ENCODE measurements at regions not wholly inside any gene's neighbourhood (a gene's known extent, or its start where the extent isn't known, plus 50 kb on each side); places are given as distances from the start of the nearest gene placed in this dataset.

DNA sequence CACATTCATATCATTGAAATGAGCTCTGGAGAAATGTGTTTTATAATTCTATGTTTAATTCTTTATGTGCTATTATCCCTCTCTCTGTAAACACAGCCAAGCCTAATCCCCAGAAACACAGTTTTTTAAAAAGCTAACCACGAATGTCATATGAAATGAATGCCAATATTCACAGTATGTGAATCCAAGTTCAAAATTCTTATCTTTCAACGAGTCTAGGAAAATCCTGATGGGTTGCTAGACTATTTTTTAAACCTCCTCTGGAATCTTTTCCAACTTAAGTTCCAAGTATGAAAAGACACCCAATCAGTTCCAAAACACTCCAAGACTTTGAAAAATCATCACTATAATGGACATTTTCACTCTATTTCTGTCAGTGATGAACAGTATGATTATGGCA is 689.3 kb downstream of the HACE1 start:
- Mint-ChIP-seq H3K27me3 (no peaks in the 10 kb centered on the region), H3K4me3 (no peak overlapping the region), H3K27ac (no peak overlapping the region), H3K36me3 (ENCODE audit: low read depth) (no peaks in the 10 kb centered on the region), H3K9me3 (peaks cover 5% of the 10 kb centered on the region), H3K4me1 (no peaks in the 10 kb centered on the region)
- DNase-seq, result no peak
- intact Hi-C loops (cut with micrococcal nuclease), result no loop called here

- intact Hi-C loops (cut with micrococcal nuclease), result no loop called here
- Mint-ChIP-seq H3K4me3 (no peak overlapping the region), H3K27ac (no peak overlapping the region), H3K4me1 (no peaks in the 10 kb centered on the region), H3K36me3 (ENCODE audit: low read depth) (no peaks in the 10 kb centered on the region), H3K9me3 (peaks cover 5% of the 10 kb centered on the region), H3K27me3 (no peaks in the 10 kb centered on the region)
- no peak for DNase-seq
Observed at GRCh38 chr6:104166055-104166668, 693.6 kb downstream of the HACE1 start.

DNA sequence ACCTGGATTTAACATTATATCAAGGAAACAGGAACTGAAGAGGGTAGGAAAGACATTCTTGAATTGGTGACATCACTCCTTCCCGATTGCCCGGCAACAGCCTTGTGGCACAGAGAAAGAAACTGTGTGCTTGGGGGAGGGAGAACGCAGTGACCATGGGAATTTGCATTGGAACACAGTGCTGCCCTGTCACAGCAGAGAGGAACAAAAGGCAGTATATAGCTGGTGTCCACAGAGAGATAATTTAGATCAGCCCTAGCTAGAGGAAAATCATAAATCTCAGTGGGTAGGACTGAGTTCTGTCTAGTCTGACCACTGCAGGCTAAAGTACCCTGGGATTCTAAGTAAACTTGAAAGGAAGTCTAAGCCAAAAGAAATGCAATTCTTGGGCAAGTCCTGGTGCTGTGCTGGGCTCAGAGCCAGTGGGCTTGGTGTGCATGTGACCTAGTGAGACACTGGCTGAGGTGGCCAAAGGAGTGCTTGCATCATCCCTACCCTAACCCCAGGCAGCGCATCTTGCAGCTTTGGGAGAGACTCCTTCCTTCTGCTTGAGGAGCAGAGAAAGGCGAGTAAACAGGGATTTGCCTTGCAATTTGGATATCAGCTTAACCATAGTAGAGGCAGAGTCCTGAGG is 697.6 kb downstream of the HACE1 start:
- DNase-seq, result no peak
- no peak overlapping the region for H3K27ac Mint-ChIP-seq
- peaks cover 5% of the 10 kb centered on the region for H3K9me3 Mint-ChIP-seq
- no peaks in the 10 kb centered on the region for H3K36me3 Mint-ChIP-seq (ENCODE audit: low read depth)
- H3K4me1 Mint-ChIP-seq, result no peaks in the 10 kb centered on the region
- no peak overlapping the region for H3K4me3 Mint-ChIP-seq
- intact Hi-C loops (cut with micrococcal nuclease), result no loop called here
- no peaks in the 10 kb centered on the region for H3K27me3 Mint-ChIP-seq

DNA sequence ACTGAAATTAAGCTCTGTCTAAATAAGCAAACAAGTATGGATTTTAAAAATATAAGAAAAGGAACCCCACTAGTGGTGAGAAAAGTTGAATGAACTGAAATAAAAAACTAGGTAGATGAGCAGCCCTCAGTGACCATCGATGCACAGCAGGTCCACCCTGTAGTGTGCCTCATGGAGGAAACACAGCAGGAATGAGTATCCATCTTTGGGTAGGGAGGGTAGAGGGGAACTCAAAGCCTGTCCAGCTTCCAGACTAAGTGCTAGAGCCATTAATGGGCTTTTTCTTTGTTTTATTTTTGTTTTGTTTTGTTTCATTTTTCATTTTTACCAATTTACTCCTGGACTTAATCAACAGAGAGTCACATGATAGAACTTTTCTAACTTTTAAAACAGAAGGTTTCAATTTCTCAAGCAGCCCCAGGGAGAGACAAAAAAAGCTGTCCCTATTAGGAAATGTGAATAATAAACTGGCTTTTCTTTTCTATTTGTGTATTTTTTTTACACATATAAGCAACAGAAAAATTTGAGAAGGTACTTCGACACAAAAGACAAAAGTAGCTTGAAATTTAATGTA is 700.6 kb downstream of the HACE1 start:
- H3K27ac Mint-ChIP-seq, result no peak overlapping the region
- no peaks in the 10 kb centered on the region for H3K4me1 Mint-ChIP-seq
- DNase-seq, result no peak
- no peaks in the 10 kb centered on the region for H3K27me3 Mint-ChIP-seq
- intact Hi-C loops (cut with micrococcal nuclease), result no loop called here
- no peaks in the 10 kb centered on the region for H3K36me3 Mint-ChIP-seq (ENCODE audit: low read depth)
- no peak overlapping the region for H3K4me3 Mint-ChIP-seq
- no peaks in the 10 kb centered on the region for H3K9me3 Mint-ChIP-seq

DNA sequence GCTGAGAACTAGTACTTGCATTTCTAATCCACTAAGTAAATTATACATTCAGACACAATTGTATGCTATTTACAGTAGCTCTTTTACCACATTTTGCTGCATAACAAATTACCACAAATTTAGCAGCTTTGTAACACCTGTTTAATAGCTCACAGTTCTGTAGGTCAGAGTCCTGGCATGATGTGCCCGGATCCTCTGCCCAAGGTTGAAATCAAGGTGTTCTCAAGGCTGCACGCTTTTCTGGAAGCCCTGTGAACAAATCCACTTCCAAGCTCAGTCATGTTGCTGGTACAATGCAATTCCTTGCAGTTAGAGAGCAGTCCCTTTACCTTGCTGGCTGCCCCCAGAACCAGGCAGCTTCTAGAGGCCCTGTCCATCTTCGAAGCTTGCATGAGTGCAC is 716.0 kb downstream of the HACE1 start:
- no peaks in the 10 kb centered on the region for H3K9me3 Mint-ChIP-seq
- H3K4me1 Mint-ChIP-seq, result no peaks in the 10 kb centered on the region
- no peaks in the 10 kb centered on the region for H3K36me3 Mint-ChIP-seq (ENCODE audit: low read depth)
- H3K27ac Mint-ChIP-seq, result no peak overlapping the region
- intact Hi-C loops (cut with micrococcal nuclease), result no loop called here
- no peaks in the 10 kb centered on the region for H3K27me3 Mint-ChIP-seq
- no peak overlapping the region for H3K4me3 Mint-ChIP-seq
- no peak for DNase-seq

GRCh38 chr6:104134876-104135275 is 724.8 kb downstream of the HACE1 start:
- H3K36me3 Mint-ChIP-seq (ENCODE audit: low read depth), result no peaks in the 10 kb centered on the region
- DNase-seq, result no peak
- no peak overlapping the region for H3K4me3 Mint-ChIP-seq
- H3K27me3 Mint-ChIP-seq, result no peaks in the 10 kb centered on the region
- no peak overlapping the region for H3K27ac Mint-ChIP-seq
- no peaks in the 10 kb centered on the region for H3K9me3 Mint-ChIP-seq
- H3K4me1 Mint-ChIP-seq, result no peaks in the 10 kb centered on the region
- intact Hi-C loops (cut with micrococcal nuclease), result no loop called here

DNA sequence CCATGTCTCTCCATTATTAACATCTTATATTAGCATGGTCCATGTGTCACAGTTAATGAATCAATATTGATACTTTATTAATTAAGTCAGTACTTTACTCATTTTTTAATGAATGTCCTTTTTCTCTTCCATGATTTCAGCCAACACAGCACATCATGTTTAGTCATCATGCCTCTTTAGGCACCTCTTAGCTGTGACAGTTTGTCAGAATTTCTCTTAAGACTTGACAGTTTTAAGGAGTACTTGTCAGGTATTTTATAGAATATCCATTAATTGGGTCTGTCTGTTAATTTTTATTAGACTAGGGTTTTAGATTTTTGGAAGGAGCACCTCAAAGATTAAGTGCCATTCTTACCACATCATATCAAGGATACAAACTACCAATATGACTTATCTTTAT is 729.4 kb downstream of the HACE1 start:
- intact Hi-C loops (cut with micrococcal nuclease), result no loop called here
- Mint-ChIP-seq H3K36me3 (ENCODE audit: low read depth) (no peaks in the 10 kb centered on the region), H3K9me3 (no peaks in the 10 kb centered on the region), H3K4me3 (no peak overlapping the region), H3K27me3 (no peaks in the 10 kb centered on the region), H3K4me1 (no peaks in the 10 kb centered on the region), H3K27ac (no peak overlapping the region)
- no peak for DNase-seq

GRCh38 chr6:104126315-104127005 is 733.3 kb downstream of the HACE1 start:
- H3K9me3 Mint-ChIP-seq, result no peaks in the 10 kb centered on the region
- no peaks in the 10 kb centered on the region for H3K4me1 Mint-ChIP-seq
- no peak for DNase-seq
- intact Hi-C loops (cut with micrococcal nuclease), result no loop called here
- no peaks in the 10 kb centered on the region for H3K27me3 Mint-ChIP-seq
- H3K4me3 Mint-ChIP-seq, result no peak overlapping the region
- H3K36me3 Mint-ChIP-seq (ENCODE audit: low read depth), result no peaks in the 10 kb centered on the region
- no peak overlapping the region for H3K27ac Mint-ChIP-seq

- Mint-ChIP-seq H3K4me1 (no peaks in the 10 kb centered on the region), H3K27ac (no peak overlapping the region), H3K36me3 (ENCODE audit: low read depth) (no peaks in the 10 kb centered on the region), H3K27me3 (no peaks in the 10 kb centered on the region), H3K4me3 (no peak overlapping the region), H3K9me3 (no peaks in the 10 kb centered on the region)
- DNase-seq, result no peak
- intact Hi-C loops (cut with micrococcal nuclease), result no loop called here
Observed at GRCh38 chr6:104123227-104123626, 736.5 kb downstream of the HACE1 start.

DNA sequence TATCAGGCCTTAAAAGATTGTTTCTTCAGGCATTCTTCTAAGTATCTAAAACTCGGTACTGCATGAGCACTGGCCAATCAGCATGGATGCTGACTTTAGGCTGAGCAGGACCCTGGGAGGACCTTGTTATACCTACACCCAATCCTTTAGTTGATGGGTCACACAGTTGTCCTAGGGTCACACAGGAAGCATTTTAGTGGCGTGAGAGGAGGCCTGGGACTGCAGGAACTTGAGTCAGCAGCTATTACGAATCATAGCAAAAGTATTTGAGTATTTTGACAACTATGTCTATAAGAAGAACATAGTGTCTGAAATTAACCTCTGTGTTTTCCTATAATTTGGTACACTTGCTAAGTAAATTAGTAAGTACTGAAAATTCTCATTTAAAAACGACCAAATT is 741.4 kb downstream of the HACE1 start:
- no peaks in the 10 kb centered on the region for H3K4me1 Mint-ChIP-seq
- no peak overlapping the region for H3K4me3 Mint-ChIP-seq
- no peaks in the 10 kb centered on the region for H3K9me3 Mint-ChIP-seq
- H3K27ac Mint-ChIP-seq, result no peak overlapping the region
- H3K27me3 Mint-ChIP-seq, result no peaks in the 10 kb centered on the region
- DNase-seq, result no peak
- intact Hi-C loops (cut with micrococcal nuclease), result no loop called here
- H3K36me3 Mint-ChIP-seq (ENCODE audit: low read depth), result no peaks in the 10 kb centered on the region

DNA sequence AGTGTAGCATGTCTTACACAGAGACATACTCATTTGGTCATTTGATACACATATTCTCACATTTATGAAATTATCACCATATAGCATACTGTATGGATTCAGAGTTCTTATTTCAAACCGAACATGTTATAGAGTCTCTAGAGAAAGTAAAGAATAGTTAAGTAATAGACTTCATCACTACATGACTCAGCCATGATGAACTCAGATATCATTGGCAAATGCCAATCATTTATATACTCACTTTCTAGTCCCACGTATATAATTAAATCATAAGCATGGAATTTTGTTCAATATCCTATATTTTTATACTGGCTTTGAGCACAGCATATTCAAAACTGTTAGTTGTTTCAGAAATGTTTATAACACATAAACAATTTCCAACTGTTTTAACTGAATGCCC is 749.9 kb downstream of the HACE1 start:
- intact Hi-C loops (cut with micrococcal nuclease), result no loop called here
- H3K4me1 Mint-ChIP-seq, result no peaks in the 10 kb centered on the region
- H3K27me3 Mint-ChIP-seq, result no peaks in the 10 kb centered on the region
- no peak overlapping the region for H3K4me3 Mint-ChIP-seq
- H3K9me3 Mint-ChIP-seq, result no peaks in the 10 kb centered on the region
- no peaks in the 10 kb centered on the region for H3K36me3 Mint-ChIP-seq (ENCODE audit: low read depth)
- DNase-seq, result no peak
- H3K27ac Mint-ChIP-seq, result no peak overlapping the region

DNA sequence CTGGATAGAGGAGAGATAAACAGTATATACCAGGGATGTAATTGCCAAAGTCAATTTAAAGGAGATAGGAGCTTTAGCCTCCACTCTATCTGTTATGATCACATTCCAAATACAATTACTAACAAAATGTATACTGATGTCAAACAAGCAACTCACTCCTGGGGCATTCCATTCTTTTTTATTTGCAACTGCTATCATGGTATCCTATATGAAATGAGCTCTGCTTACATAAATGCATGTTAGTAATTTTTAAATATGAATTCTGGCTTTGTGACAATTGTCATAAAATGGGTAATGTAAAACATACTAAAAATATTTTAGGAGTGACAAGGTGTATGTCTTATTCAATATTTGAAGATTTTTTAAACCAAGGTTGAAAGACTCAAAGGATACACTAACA is 751.1 kb downstream of the HACE1 start:
- intact Hi-C loops (cut with micrococcal nuclease), result no loop called here
- H3K4me1 Mint-ChIP-seq, result no peaks in the 10 kb centered on the region
- no peak for DNase-seq

DNA sequence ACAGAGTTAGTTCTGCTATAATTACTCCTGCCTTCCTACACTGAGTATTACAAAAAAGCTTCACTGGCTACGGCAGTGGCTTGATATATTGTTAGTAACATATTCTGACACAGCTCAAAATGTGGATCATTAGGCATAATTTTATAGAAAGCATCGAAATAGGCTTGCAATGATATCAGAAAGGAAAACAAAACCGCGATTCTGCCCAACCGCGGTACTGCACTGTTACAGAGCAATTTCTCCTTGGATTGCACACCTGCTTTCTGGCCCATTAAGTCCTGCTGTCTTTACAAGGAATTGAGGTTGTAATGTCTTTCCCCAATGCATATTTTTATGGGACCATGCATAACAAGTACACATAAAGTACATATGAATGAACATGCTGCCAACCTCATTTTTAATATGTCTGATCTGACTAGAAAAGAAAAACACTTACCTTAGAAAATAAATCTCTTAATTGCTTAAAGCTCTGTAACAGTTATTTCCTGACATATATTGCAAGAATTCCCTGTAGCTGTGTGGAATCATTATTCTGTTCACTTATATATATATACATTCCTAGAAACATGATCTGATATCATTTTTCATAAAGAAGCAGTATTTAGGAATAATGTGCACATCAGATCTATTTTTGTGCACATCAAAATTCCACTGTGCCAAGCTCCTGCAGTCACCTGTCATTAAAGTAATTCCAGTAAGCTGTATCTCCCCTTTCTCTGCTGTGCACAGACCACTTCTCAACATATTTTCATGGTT is 763.9 kb downstream of the HACE1 start:
- Mint-ChIP-seq H3K27ac (no peak overlapping the region), H3K4me3 (no peak overlapping the region), H3K36me3 (ENCODE audit: low read depth) (no peaks in the 10 kb centered on the region), H3K4me1 (no peaks in the 10 kb centered on the region), H3K27me3 (no peaks in the 10 kb centered on the region), H3K9me3 (no peaks in the 10 kb centered on the region)
- no peak for DNase-seq
- intact Hi-C loops (cut with micrococcal nuclease), result no loop called here

More for the DNA sequence above, 751.1 kb downstream of the HACE1 start:
- H3K27ac Mint-ChIP-seq, result no peak overlapping the region
- no peak overlapping the region for H3K4me3 Mint-ChIP-seq
- H3K27me3 Mint-ChIP-seq, result no peaks in the 10 kb centered on the region
- no peaks in the 10 kb centered on the region for H3K9me3 Mint-ChIP-seq
- H3K36me3 Mint-ChIP-seq (ENCODE audit: low read depth), result no peaks in the 10 kb centered on the region

GRCh38 chr6:104087765-104088164 is 772.0 kb downstream of the HACE1 start:
- DNase-seq, result no peak
- no peak overlapping the region for H3K27ac Mint-ChIP-seq
- intact Hi-C loops (cut with micrococcal nuclease), result no loop called here
- H3K36me3 Mint-ChIP-seq (ENCODE audit: low read depth), result no peaks in the 10 kb centered on the region
- H3K9me3 Mint-ChIP-seq, result no peaks in the 10 kb centered on the region
- H3K4me1 Mint-ChIP-seq, result no peaks in the 10 kb centered on the region
- no peak overlapping the region for H3K4me3 Mint-ChIP-seq
- H3K27me3 Mint-ChIP-seq, result no peaks in the 10 kb centered on the region
